Tibial artery (tissue), 4 donors: ENCODE measurements at regions not wholly inside any gene's neighbourhood (a gene's known extent, or its start where the extent isn't known, plus 50 kb on each side); places are given as distances from the start of the nearest gene placed in this dataset.
A peak's percentile ranks its signal among the peaks of the same experiment; 100 is the strongest.
"Not testable (repeated sequence)": the region's sequence is repeated elsewhere in the genome, so short reads cannot be mapped to it uniquely, and the experiment has no call there.

Experiments used
- DNase-seq, 2 donors: peaks; one replicate each; pipeline ENCODE4 v3.0.0-alpha.2; 2019
- H3K27ac ChIP-seq, 2 donors: fragments of 200-600 bp; sonication (generic) in 1 of 2; 1 replicate in 1 of 2; 2 replicates in 1 of 2; pipeline ENCODE4 v1.5.1; 2018 to 2019; ENCODE audit warnings: mild to moderate bottlenecking in 1 of 2
- H3K27me3 ChIP-seq, 2 donors: fragments of 200-600 bp; sonication (generic) in 1 of 2; one replicate each; pipeline versions ENCODE4 v1.5.1 to v1.6.0; 2016 to 2019
- H3K36me3 ChIP-seq, 3 donors: fragments of 200-600 bp; sonication (generic) in 2 of 3; one replicate each; pipeline ENCODE4 v1.5.1; 2016 to 2019; ENCODE audit warnings: mild to moderate bottlenecking in 2 of 3
- H3K4me1 ChIP-seq, 4 donors: fragments of 200-600 bp; sonication (generic) in 2 of 4; 1 replicate in 3 of 4; 2 replicates in 1 of 4; pipeline ENCODE4 v1.5.1; 2016 to 2019
- H3K4me3 ChIP-seq, 2 donors: fragments of 200-600 bp; sonication (generic) in 1 of 2; 1 replicate in 1 of 2; 2 replicates in 1 of 2; pipeline ENCODE4 v1.5.1; 2018 to 2019; ENCODE audit warnings: mild to moderate bottlenecking in 2 of 2
- H3K9me3 ChIP-seq, 3 donors: fragments of 200-600 bp; sonication (generic) in 1 of 3; one replicate each; pipeline ENCODE4 v1.5.1; 2016 to 2019
- intact Hi-C: fragments of 100-400 bp; cut with DNase I; formaldehyde crosslinking; loops from one replicate; pipeline ENCODE4 v1.15.0; 2023; ENCODE audit warnings: low total_unique reads
- TF ChIP-seq, protein P1 (sequence below), 2 experiments: fragments of 200-600 bp in 1 of 2; fragments of 450-650 bp in 1 of 2; IDR thresholded peaks; one replicate each; pipeline ENCODE4 v1.5.1; 2017 to 2019; ENCODE audit warnings: antibody characterized with exemption in 2 of 2, mild to moderate bottlenecking in 1 of 2, moderate library complexity in 1 of 2

GRCh38 chr2:42999391-42999841, 207.0 kb upstream of the HAAO start:
- no peaks in the 10 kb centered on the region for H3K9me3 ChIP-seq
- no peak overlapping the region for H3K27ac ChIP-seq
- no peak overlapping the region for H3K4me3 ChIP-seq
- no peaks in the 10 kb centered on the region for H3K4me1 ChIP-seq
- peak in 1 of 2 donors; percentile 42 for DNase-seq
- TF ChIP-seq, protein P1, sequence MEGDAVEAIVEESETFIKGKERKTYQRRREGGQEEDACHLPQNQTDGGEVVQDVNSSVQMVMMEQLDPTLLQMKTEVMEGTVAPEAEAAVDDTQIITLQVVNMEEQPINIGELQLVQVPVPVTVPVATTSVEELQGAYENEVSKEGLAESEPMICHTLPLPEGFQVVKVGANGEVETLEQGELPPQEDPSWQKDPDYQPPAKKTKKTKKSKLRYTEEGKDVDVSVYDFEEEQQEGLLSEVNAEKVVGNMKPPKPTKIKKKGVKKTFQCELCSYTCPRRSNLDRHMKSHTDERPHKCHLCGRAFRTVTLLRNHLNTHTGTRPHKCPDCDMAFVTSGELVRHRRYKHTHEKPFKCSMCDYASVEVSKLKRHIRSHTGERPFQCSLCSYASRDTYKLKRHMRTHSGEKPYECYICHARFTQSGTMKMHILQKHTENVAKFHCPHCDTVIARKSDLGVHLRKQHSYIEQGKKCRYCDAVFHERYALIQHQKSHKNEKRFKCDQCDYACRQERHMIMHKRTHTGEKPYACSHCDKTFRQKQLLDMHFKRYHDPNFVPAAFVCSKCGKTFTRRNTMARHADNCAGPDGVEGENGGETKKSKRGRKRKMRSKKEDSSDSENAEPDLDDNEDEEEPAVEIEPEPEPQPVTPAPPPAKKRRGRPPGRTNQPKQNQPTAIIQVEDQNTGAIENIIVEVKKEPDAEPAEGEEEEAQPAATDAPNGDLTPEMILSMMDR (IDR thresholded peaks at IDR 0.05): no peak
- intact Hi-C loops: no loop called here
- H3K36me3 ChIP-seq: no peaks in the 10 kb centered on the region
- no peaks in the 10 kb centered on the region for H3K27me3 ChIP-seq

DNA sequence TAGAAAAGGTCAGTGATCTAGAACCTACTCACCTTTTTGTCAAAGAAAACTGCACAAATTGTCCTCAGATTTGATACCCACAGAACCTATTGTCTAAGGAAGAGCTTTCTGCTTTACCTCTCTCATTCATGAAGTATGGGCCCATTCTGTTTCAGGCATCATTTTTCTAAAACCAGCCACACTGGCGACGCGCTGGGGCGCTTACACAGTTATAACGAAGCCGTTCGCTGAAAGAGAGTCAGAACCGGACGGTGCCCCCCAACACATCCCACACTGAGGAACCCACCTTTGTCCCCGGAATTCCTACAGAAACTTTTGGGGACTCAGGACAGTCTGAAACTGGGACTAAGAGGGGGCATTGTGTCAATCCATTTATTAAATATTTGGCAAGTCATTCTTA, 206.3 kb upstream of the HAAO start:
- H3K9me3 ChIP-seq: no peaks in the 10 kb centered on the region
- no peaks in the 10 kb centered on the region for H3K27me3 ChIP-seq
- peak in 1 of 2 donors; percentile 21 for DNase-seq
- H3K4me3 ChIP-seq: no peak overlapping the region
- TF ChIP-seq, protein P1 (IDR thresholded peaks at IDR 0.05): no peak
- H3K4me1 ChIP-seq: no peaks in the 10 kb centered on the region
- H3K36me3 ChIP-seq: no peaks in the 10 kb centered on the region
- no peak overlapping the region for H3K27ac ChIP-seq
- intact Hi-C loops: no loop called here

DNA sequence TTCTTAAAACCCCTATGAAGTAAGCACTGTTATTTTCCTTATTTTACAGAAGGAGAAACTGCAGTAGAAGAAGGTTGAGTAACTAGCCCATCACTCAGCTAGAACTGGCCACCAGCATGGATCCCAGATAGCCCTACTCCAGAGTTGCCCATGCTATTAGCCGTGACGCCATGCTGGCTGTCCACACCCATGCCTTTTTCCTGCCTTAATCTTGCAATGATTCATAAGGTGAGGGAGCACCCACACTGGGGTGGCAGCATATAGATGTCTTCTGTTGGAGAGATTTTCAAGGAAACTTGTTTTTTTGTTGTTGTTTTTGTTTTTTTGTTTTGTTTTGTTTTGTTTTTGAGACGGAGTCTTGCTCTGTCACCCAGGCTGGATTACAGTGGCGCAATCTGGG, 204.1 kb upstream of the HAAO start:
- Histone ChIP-seq H3K4me1 (no peaks in the 10 kb centered on the region), H3K27me3 (no peaks in the 10 kb centered on the region), H3K4me3 (no peak overlapping the region), H3K27ac (no peak overlapping the region), H3K9me3 (no peaks in the 10 kb centered on the region), H3K36me3 (no peaks in the 10 kb centered on the region)
- TF ChIP-seq, protein P1 (IDR thresholded peaks at IDR 0.05): no peak
- intact Hi-C loops: no loop called here
- DNase-seq: peak in 1 of 2 donors; percentile 32

- TF ChIP-seq, protein P1 (IDR thresholded peaks at IDR 0.05): no peak
- intact Hi-C loops: no loop called here
- Histone ChIP-seq H3K27ac (no peak overlapping the region), H3K4me1 (no peaks in the 10 kb centered on the region), H3K4me3 (no peak overlapping the region), H3K9me3 (no peaks in the 10 kb centered on the region), H3K27me3 (no peaks in the 10 kb centered on the region), H3K36me3 (no peaks in the 10 kb centered on the region)
- DNase-seq: no peak
Measured at GRCh38 chr2:42995752-42996422, 203.5 kb upstream of the HAAO start.

DNA sequence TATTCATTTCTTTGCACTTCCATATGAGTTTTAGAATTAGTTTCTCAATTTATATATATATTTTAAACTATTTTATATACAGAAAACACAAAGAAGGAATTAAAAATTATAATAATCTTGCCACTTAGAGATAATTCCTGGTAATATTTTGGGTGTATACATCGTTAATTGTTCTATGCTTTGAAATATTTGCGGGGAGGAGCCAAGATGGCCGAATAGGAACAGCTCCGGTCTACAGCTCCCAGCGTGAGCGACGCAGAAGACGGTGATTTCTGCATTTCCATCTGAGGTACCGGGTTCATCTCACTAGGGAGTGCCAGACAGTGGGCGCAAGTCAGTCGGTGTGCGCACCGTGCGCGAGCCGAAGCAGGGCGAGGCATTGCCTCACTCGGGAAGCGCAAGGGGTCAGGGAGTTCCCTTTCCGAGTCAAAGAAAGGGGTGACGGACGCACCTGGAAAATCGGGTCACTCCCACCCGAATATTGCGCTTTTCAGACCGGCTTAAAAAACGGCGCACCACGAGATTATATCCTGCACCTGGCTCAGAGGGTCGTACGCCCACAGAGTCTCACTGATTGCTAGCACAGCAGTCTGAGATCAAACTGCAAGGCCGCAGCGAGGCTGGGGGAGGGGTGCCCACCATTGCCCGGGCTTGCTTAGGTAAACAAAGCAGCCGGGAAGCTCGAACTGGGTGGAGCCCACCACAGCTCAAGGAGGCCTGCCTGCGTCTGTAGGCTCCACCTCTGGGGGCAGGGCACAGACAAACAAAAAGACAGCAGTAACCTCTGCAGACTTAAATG, 197.1 kb upstream of the HAAO start:
- H3K27ac ChIP-seq, H3K9me3 ChIP-seq, DNase-seq, H3K27me3 ChIP-seq, intact Hi-C loops, H3K4me3 ChIP-seq, H3K4me1 ChIP-seq, H3K36me3 ChIP-seq: not testable (repeated sequence)

DNA sequence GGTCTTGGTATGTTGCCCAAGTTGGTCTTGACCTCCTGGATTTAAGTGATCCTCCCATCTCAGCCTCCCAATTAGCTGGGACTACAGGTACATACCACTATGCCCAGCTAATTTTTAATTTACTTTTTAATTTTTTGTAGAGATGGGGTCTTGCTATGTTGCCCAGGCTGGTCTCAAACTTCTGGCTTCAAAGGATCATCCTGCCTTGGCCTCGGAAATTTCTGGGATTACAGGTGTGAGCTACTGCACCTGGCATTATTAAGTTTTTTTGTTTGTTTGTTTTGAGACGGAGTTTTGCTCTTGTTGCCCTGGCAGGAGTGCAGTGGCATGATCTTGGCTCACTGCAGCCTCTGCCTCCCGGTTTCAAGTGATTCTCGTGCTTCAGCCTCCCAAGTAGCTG, 195.7 kb upstream of the HAAO start:
- H3K27ac ChIP-seq, H3K4me1 ChIP-seq, H3K36me3 ChIP-seq, H3K27me3 ChIP-seq, H3K9me3 ChIP-seq, intact Hi-C loops, H3K4me3 ChIP-seq, DNase-seq: not testable (repeated sequence)
